Fibroblast of lung (primary cell): ENCODE measurements at regions not wholly inside any gene's neighbourhood (a gene's known extent, or its start where the extent isn't known, plus 50 kb on each side); places are given as distances from the start of the nearest gene placed in this dataset.

Source experiments
- DNase-seq, 2 donors: peaks; one replicate each; pipeline versions ENCODE4 v3.0.0 to v3.0.0-alpha.2; 2010; ENCODE audit warnings: low read depth in 2 of 2
- H2AFZ ChIP-seq: 2 replicates; pipeline ENCODE4 v1.5.1; 2012; ENCODE audit warnings: low read length, control low read depth, inconsistent platforms
- H3K27ac ChIP-seq: 2 replicates; pipeline ENCODE4 v1.5.1; 2011; ENCODE audit warnings: low read length, control low read depth; ENCODE audit not compliant: insufficient read depth
- H3K27me3 ChIP-seq: 2 replicates; pipeline ENCODE4 v1.5.1; 2011; ENCODE audit warnings: mild to moderate bottlenecking, low read length; ENCODE audit not compliant: control insufficient read depth, insufficient read depth
- H3K36me3 ChIP-seq: 2 replicates; pipeline ENCODE4 v1.5.1; 2011; ENCODE audit warnings: low read length; ENCODE audit not compliant: control insufficient read depth, insufficient read depth
- H3K4me1 ChIP-seq: 2 replicates; pipeline ENCODE4 v1.5.1; 2011; ENCODE audit warnings: low read length; ENCODE audit not compliant: control insufficient read depth, insufficient read depth; ENCODE audit errors: extremely low read depth
- H3K4me2 ChIP-seq: 2 replicates; pipeline ENCODE4 v1.5.1; 2011; ENCODE audit warnings: low read length, control low read depth; ENCODE audit not compliant: insufficient read depth; ENCODE audit errors: extremely low read depth
- H3K4me3 ChIP-seq, 4 experiments: fragments of 200-600 bp in 1 of 4; sonication (generic) in 1 of 4; replicated peaks in 1 of 4; 2 replicates each; pipeline ENCODE4 v1.5.1; 2011 to 2016; ENCODE audit warnings: low read length in 4 of 4, low read depth in 3 of 4, mild to moderate bottlenecking in 3 of 4, control low read depth in 2 of 4, inconsistent platforms in 1 of 4, mixed read lengths in 1 of 4; ENCODE audit not compliant: insufficient read depth in 1 of 4; ENCODE audit errors: control extremely low read depth in 1 of 4
- H3K79me2 ChIP-seq: 2 replicates; pipeline ENCODE4 v1.5.1; 2012; ENCODE audit warnings: mild to moderate bottlenecking, low read length, inconsistent platforms; ENCODE audit not compliant: control insufficient read depth, insufficient read depth
- H3K9ac ChIP-seq: 2 replicates; pipeline ENCODE4 v1.5.1; 2011; ENCODE audit warnings: mild to moderate bottlenecking, low read length, control low read depth; ENCODE audit not compliant: insufficient read depth
- H3K9me3 ChIP-seq: 2 replicates; pipeline ENCODE4 v1.5.1; 2012; ENCODE audit warnings: low read depth, low read length; ENCODE audit not compliant: control insufficient read depth, insufficient read depth
- H4K20me1 ChIP-seq: 2 replicates; pipeline ENCODE4 v1.5.1; 2011; ENCODE audit warnings: low read length; ENCODE audit not compliant: control insufficient read depth, insufficient read depth; ENCODE audit errors: extremely low read depth
- CTCF ChIP-seq, 2 donors: IDR thresholded peaks in 1 of 2; conservative IDR thresholded peaks in 1 of 2; 1 replicate in 1 of 2; 2 replicates in 1 of 2; pipeline ENCODE4 v1.5.1; 2011 to 2012; ENCODE audit warnings: low read length in 2 of 2, control low read depth in 1 of 2, inconsistent platforms in 1 of 2, low read depth in 1 of 2, mild to moderate bottlenecking in 1 of 2
- EZH2 ChIP-seq: IDR thresholded peaks from 2 replicates; pipeline ENCODE4 v1.5.1; 2012; ENCODE audit warnings: low read length, control low read depth, mild to moderate bottlenecking; ENCODE audit errors: missing control alignments

- no peak for DNase-seq
These were observed 779.0 kb upstream of the COX7C start for GRCh38 chr5:85838781-85839180.

GRCh38 chr5:85841653-85842052 is 776.1 kb upstream of the COX7C start:
- H3K27me3 ChIP-seq: no peaks in the 10 kb centered on the region
- no peaks in the 10 kb centered on the region for H3K4me1 ChIP-seq
- H2AFZ ChIP-seq: no peak overlapping the region
- H3K4me2 ChIP-seq: no peak overlapping the region
- no peak overlapping the region for H3K4me3 ChIP-seq
- no peak overlapping the region for H3K9ac ChIP-seq
- H4K20me1 ChIP-seq: no peaks in the 10 kb centered on the region
- TF ChIP-seq EZH2 (no peak), CTCF (conservative IDR thresholded peaks at IDR 0.05 in 1 of 2, IDR thresholded peaks at IDR 0.05 in 1 of 2; ENCODE audit: low read depth in 1 of 2, low read length in 2 of 2) (no peak)
- H3K36me3 ChIP-seq: no peaks in the 10 kb centered on the region
- H3K27ac ChIP-seq: no peak overlapping the region
- H3K9me3 ChIP-seq: no peaks in the 10 kb centered on the region
- H3K79me2 ChIP-seq: no peaks in the 10 kb centered on the region
- no peak for DNase-seq

More at GRCh38 chr5:85838781-85839180, 779.0 kb upstream of the COX7C start:
- Histone ChIP-seq H2AFZ (no peak overlapping the region), H3K9me3 (no peaks in the 10 kb centered on the region), H3K9ac (no peak overlapping the region), H4K20me1 (no peaks in the 10 kb centered on the region), H3K4me2 (no peak overlapping the region), H3K79me2 (no peaks in the 10 kb centered on the region), H3K36me3 (no peaks in the 10 kb centered on the region), H3K4me3 (no peak overlapping the region), H3K27me3 (no peaks in the 10 kb centered on the region), H3K27ac (no peak overlapping the region), H3K4me1 (no peaks in the 10 kb centered on the region)
- TF ChIP-seq CTCF (conservative IDR thresholded peaks at IDR 0.05 in 1 of 2, IDR thresholded peaks at IDR 0.05 in 1 of 2; ENCODE audit: low read depth in 1 of 2, low read length in 2 of 2) (no peak), EZH2 (no peak)

- Histone ChIP-seq H3K27ac (no peak overlapping the region), H3K4me1 (no peaks in the 10 kb centered on the region), H3K4me2 (no peak overlapping the region), H2AFZ (no peak overlapping the region), H3K36me3 (no peaks in the 10 kb centered on the region), H3K27me3 (no peaks in the 10 kb centered on the region), H4K20me1 (no peaks in the 10 kb centered on the region), H3K4me3 (no peak overlapping the region), H3K9me3 (no peaks in the 10 kb centered on the region), H3K9ac (no peak overlapping the region), H3K79me2 (no peaks in the 10 kb centered on the region)
- TF ChIP-seq CTCF (conservative IDR thresholded peaks at IDR 0.05 in 1 of 2, IDR thresholded peaks at IDR 0.05 in 1 of 2; ENCODE audit: low read depth in 1 of 2, low read length in 2 of 2) (no peak), EZH2 (no peak)
- no peak for DNase-seq
These were observed 774.2 kb upstream of the COX7C start for GRCh38 chr5:85843535-85843934.
